ENCODE measurements at regions not wholly inside any gene's neighbourhood (a gene's known extent, or its start where the extent isn't known, plus 50 kb on each side); places are given as distances from the start of the nearest gene placed in this dataset.
"Not testable (repeated sequence)": the region's sequence is repeated elsewhere in the genome, so short reads cannot be mapped to it uniquely, and the experiment has no call there.

DNA sequence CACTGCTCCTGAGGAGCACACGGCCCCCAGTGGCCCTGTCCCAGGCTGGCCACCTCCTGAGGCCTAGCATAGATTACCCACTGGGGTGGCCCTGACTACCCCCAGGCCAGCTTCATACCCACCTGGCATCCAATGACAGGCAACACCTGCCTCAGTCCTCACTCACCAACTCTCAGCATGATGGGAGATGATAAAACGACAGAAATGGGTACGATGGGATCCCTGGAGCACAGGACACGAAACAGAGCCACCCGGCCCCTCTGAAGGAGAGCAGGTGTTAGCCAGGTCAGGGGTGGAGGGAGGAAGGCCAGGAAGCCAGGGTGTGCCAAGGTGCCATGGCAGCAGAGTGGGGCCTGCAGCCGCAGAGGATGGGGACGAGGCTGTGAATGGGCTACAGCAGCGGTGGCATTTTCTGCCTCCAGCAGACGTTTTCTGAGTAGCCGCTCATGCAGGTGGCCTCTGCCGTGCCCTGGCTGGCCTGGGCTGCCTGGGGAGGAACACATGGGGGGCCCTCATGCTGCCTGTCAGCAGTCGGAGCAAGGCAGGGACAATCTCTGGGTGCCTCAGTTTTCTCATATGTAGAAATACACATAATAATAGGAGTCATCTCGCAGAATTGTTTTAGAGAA is 50.2 kb upstream of the FGF3 start:
- H3K27me3 Mint-ChIP-seq, result peaks cover 18% of the 10 kb centered on the region
- H3K4me3 Mint-ChIP-seq, result no peak overlapping the region
- no peak overlapping the region for H3K27ac Mint-ChIP-seq
- no peaks in the 10 kb centered on the region for H3K9me3 Mint-ChIP-seq
- no peak for ATAC-seq (replicated peaks)
- no peaks in the 10 kb centered on the region for H3K36me3 Mint-ChIP-seq (ENCODE audit: low read depth)
- H3K4me1 Mint-ChIP-seq, result no peaks in the 10 kb centered on the region

DNA sequence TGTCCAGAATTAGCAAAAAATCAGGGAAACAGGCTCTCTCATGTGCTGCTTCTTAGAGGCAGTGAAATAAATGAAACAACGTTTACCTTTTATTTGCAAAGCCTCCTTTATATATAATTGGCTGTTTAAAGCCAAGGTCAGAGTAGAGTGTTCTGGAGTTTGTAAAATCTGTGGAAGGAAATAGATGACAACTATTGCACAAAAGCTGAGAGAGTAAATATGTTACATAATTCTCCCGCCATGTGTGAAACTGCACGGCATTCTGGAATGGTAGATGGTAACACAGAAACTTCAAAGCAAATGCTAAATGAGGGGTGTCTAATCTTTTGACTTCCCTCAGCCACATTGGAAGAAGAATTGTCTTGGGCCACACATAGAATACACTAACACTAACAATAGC is 51.5 kb upstream of the FGF3 start:
- ATAC-seq (replicated peaks), result no peak

DNA sequence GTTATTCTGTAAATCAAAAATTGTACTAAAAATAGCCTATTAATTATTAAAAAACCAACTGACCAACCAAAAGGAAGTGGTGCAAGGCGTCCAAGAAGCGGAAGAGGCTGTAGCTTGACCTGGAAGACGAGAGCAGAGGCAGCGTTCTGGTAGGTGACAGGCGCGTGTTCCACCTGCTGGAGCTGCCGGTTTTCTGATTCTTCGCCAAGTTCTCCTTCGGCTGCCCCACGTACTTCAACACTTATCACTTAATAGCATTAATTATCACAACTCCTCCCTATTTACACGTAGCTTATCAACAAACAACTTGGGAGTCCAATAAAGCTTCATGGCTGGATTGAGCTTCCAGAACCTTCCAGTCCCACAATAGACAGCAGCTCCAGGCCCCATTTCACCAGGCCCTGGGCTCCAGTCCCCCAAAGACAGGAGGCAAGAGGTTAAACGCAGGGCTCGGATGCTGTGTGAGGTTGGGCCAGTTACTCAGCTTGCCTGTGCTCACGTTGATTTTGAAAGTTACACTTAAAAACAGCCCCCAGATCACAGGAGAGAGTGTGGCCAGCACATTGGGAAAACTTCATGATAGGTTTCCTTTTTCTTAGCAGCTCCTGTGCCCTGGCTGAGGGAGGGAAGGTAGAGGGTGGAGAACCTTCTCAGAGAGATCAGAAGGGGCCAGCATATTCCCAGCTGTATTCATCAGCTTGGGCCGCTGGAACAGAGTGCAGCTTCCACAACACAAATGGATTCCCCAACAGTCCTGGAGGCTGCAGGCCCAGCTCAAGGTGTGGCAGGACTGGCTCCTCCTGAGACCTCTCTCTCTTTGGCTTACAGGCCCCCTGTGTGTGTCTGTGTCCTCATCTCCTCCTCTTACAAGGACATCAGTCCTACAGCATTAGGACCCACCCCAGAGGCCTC is 54.2 kb upstream of the FGF3 start:
- H3K36me3 Mint-ChIP-seq (ENCODE audit: low read depth), result no peaks in the 10 kb centered on the region
- no peaks in the 10 kb centered on the region for H3K9me3 Mint-ChIP-seq
- no peak overlapping the region for H3K27ac Mint-ChIP-seq
- no peaks in the 10 kb centered on the region for H3K4me1 Mint-ChIP-seq
- H3K27me3 Mint-ChIP-seq, result peaks cover 15% of the 10 kb centered on the region
- no peak overlapping the region for H3K4me3 Mint-ChIP-seq
- ATAC-seq (replicated peaks), result no peak

More for the DNA sequence above, 51.5 kb upstream of the FGF3 start:
- Mint-ChIP-seq H3K27ac (no peak overlapping the region), H3K4me1 (no peaks in the 10 kb centered on the region), H3K27me3 (peaks cover 16% of the 10 kb centered on the region), H3K4me3 (no peak overlapping the region), H3K36me3 (ENCODE audit: low read depth) (no peaks in the 10 kb centered on the region), H3K9me3 (no peaks in the 10 kb centered on the region)

DNA sequence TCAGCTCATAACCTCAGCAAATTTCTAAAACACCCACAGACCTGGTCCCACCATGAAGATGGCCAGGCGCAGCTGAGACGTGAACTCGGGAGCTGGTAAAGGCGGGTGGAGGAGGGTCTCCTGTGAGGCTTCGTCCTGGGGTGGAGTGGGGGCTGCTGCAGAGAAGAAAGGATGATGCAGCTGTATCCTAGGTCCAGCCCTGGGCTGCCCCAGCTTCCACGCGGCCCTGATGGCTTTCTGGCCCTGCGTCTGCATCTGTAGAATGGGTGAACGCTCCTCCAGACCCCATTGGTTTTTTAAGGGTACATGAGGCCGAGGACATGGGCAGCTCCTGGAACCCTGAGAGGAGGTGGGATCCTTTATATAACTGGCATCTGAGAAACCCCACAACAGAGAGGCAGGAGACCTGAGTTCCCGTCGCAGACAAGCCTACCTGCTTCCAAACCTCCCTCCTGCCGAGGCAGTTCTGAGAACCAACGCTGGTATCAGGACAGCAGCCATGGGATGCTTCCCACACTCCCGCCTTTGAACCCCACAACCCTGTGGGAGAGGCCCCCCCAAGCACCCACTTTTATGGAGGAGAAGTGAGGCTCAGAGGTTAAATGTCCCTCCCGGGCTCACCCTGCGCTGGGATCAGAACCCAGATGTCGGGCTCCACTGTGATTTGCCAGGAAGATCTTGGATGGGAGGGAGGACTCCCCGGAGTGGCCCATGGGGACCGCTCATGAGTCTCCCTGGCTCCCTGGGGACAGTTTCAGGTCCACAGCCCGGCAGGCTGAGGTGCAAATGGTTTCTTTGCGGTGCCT is 55.2 kb upstream of the FGF3 start:
- Mint-ChIP-seq H3K9me3 (no peaks in the 10 kb centered on the region), H3K27me3 (peaks cover 10% of the 10 kb centered on the region), H3K27ac (no peak overlapping the region), H3K4me1 (no peaks in the 10 kb centered on the region), H3K36me3 (ENCODE audit: low read depth) (no peaks in the 10 kb centered on the region), H3K4me3 (no peak overlapping the region)
- no peak for ATAC-seq (replicated peaks)

DNA sequence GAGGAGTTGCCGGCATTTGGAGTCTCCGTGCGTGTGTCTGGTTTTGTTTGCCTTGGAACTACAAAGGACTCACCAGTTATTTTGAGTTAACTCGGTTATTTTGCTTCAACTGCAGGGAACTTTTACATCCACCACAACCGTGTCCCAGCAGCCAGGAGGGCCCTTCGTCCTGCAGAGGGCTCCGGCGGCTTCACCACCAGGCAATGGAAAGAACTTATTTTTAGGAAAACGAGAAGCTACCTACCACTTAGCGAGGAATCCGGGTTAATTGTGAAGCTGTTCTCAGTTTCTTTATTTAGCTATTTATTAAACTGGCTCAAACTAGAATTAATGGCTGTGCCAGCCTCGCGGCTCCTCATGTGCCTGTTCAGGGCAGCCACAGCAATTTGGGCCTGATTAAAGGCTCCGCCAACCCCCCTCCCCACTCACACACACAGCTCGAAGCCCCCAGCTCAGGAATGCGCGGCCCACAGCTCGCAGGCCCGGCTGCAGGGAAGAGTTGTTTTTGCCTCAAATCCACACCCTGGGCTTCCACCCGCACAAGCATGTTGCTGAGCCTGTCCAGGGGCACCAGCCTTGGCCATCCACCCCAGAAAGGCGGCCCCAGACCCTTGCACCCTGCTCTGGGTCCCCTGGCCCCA is 55.9 kb upstream of the FGF3 start:
- Mint-ChIP-seq H3K36me3 (ENCODE audit: low read depth) (no peaks in the 10 kb centered on the region), H3K4me1 (no peaks in the 10 kb centered on the region), H3K4me3 (no peak overlapping the region), H3K9me3 (no peaks in the 10 kb centered on the region), H3K27me3 (peaks cover 10% of the 10 kb centered on the region), H3K27ac (no peak overlapping the region)
- ATAC-seq (replicated peaks), result no peak

DNA sequence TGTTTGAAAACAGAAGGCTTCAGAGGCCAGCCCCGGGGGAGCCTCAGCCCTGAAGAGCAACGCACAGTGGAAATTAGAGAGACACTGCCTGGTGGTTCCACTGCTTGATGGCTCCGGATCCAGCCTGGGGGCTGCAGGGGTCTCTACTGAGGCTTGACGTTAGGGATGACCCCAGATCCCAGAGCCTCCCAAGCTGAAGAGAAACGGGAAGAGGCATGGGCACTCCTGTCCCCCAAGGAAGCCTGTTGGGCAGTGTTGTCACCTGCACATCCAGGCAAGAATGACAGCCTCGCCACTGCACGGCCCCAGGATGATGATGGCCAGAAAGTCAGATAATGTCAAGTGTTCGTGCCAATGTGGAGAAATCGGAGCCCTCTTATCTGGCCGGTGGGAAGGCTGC is 56.8 kb upstream of the FGF3 start:
- Mint-ChIP-seq H3K4me1 (no peaks in the 10 kb centered on the region), H3K27me3 (peaks cover 10% of the 10 kb centered on the region), H3K4me3 (no peak overlapping the region), H3K9me3 (no peaks in the 10 kb centered on the region), H3K27ac (no peak overlapping the region), H3K36me3 (ENCODE audit: low read depth) (no peaks in the 10 kb centered on the region)
- no peak for ATAC-seq (replicated peaks)

- no peaks in the 10 kb centered on the region for H3K9me3 Mint-ChIP-seq
- H3K4me1 Mint-ChIP-seq, result no peaks in the 10 kb centered on the region
- H3K27ac Mint-ChIP-seq, result no peak overlapping the region
- no peak overlapping the region for H3K4me3 Mint-ChIP-seq
- peaks cover 10% of the 10 kb centered on the region for H3K27me3 Mint-ChIP-seq
- ATAC-seq (replicated peaks), result no peak
- H3K36me3 Mint-ChIP-seq (ENCODE audit: low read depth), result no peaks in the 10 kb centered on the region
These were observed 58.0 kb upstream of the FGF3 start for GRCh38 chr11:69877235-69877634.

GRCh38 chr11:69877704-69878103 is 58.5 kb upstream of the FGF3 start:
- not testable (repeated sequence) for H3K4me1 Mint-ChIP-seq; ATAC-seq (replicated peaks); H3K4me3 Mint-ChIP-seq; H3K36me3 Mint-ChIP-seq (ENCODE audit: low read depth); H3K27ac Mint-ChIP-seq; H3K27me3 Mint-ChIP-seq; H3K9me3 Mint-ChIP-seq

- H3K4me3 Mint-ChIP-seq, result no peak overlapping the region
- H3K27me3 Mint-ChIP-seq, result peaks cover 6% of the 10 kb centered on the region
- H3K27ac Mint-ChIP-seq, result no peak overlapping the region
- ATAC-seq (replicated peaks), result no peak
- H3K9me3 Mint-ChIP-seq, result no peaks in the 10 kb centered on the region
- H3K4me1 Mint-ChIP-seq, result no peaks in the 10 kb centered on the region
- no peaks in the 10 kb centered on the region for H3K36me3 Mint-ChIP-seq (ENCODE audit: low read depth)
These were observed 59.1 kb upstream of the FGF3 start for GRCh38 chr11:69878144-69878883.

DNA sequence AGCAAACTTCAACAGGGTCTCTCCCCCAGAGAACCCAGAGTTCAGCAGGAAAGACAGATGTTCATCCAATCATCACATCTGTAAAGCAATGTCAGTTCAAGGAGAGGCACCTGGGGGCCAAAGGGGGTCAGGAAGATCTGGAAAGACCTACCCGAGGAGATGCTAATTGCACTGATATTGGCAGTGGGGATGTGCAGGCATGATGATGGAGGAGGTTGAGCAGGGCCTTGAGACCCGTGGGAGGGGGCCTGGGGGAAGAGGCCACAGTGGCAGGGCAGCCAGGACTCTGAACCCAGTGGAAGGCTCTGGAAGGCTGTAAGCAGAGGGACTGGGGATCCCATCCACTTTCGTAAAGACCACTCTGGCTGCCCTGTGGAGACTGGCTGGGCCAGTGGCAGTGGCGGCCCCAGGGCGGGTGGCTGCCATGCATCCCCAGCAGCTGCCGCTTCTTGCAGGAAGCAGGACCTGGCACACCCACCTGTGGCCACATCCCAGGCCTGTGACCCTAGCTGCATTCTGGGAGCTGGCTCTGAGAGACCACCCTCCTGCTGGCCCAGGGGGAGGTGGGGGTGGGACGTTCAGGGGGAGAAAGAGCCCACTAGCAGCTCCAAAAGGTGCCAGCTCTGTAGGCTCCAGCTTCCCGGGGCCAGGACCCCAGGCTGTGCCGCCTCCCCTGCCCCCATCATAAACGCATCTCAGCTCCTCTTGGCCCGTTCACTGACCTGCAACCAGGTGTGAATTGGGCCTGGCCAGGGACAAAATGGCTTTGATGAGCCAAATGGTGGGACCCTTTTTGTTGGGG is 59.9 kb upstream of the FGF3 start:
- H3K9me3 Mint-ChIP-seq, result no peaks in the 10 kb centered on the region
- no peak overlapping the region for H3K27ac Mint-ChIP-seq
- H3K4me3 Mint-ChIP-seq, result no peak overlapping the region
- ATAC-seq (replicated peaks), result no peak
- H3K27me3 Mint-ChIP-seq, result peaks cover 6% of the 10 kb centered on the region
- H3K4me1 Mint-ChIP-seq, result no peaks in the 10 kb centered on the region
- no peaks in the 10 kb centered on the region for H3K36me3 Mint-ChIP-seq (ENCODE audit: low read depth)

DNA sequence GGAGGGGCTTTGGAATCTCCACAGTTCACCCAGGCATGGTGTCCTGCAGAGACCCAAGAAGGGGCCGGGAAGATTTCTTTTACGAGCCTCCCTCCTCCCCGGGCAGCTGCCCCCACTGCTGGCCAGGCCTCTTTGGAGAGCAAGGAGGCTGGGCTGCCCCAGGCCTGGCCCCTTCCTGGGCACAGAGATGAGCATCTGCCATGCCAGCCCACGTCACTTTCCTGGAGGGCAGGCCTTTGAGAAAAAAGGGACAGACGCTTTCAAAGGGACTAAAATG is 60.5 kb upstream of the FGF3 start:
- Mint-ChIP-seq H3K9me3 (no peaks in the 10 kb centered on the region), H3K4me1 (no peaks in the 10 kb centered on the region), H3K4me3 (no peak overlapping the region), H3K27ac (no peak overlapping the region), H3K27me3 (peaks cover 6% of the 10 kb centered on the region), H3K36me3 (ENCODE audit: low read depth) (no peaks in the 10 kb centered on the region)
- ATAC-seq (replicated peaks), result no peak

GRCh38 chr11:69880041-69880825 is 61.0 kb upstream of the FGF3 start:
- Mint-ChIP-seq H3K36me3 (ENCODE audit: low read depth) (no peaks in the 10 kb centered on the region), H3K27me3 (peaks cover 6% of the 10 kb centered on the region), H3K27ac (no peak overlapping the region), H3K9me3 (no peaks in the 10 kb centered on the region), H3K4me3 (no peak overlapping the region), H3K4me1 (no peaks in the 10 kb centered on the region)
- no peak for ATAC-seq (replicated peaks)
